Mesendoderm (in vitro differentiated cells): ENCODE measurements at regions not wholly inside any gene's neighbourhood (a gene's known extent, or its start where the extent isn't known, plus 50 kb on each side); places are given as distances from the start of the nearest gene placed in this dataset.
A peak's percentile ranks its signal among the peaks of the same experiment; 100 is the strongest.

Experiments
- DNase-seq: peaks from one replicate; pipeline ENCODE4 v3.0.0; 2013
- H2AK5ac ChIP-seq: 2 replicates; pipeline ENCODE4 v1.6.1; 2013; ENCODE audit warnings: low read length, inconsistent platforms
- H2BK120ac ChIP-seq: 2 replicates; pipeline ENCODE4 v1.6.1; 2013; ENCODE audit warnings: low read depth, mild to moderate bottlenecking, low read length, moderate library complexity, mixed read lengths
- H2BK15ac ChIP-seq: replicated peaks from 2 replicates; pipeline ENCODE4 v1.6.1; 2013; ENCODE audit warnings: low read depth, mild to moderate bottlenecking, moderate library complexity
- H2BK5ac ChIP-seq: 2 replicates; pipeline ENCODE4 v1.6.1; 2013; ENCODE audit warnings: low read length, inconsistent platforms
- H3K18ac ChIP-seq: 2 replicates; pipeline ENCODE4 v1.6.1; 2013; ENCODE audit warnings: mild to moderate bottlenecking, low read length, mixed read lengths
- H3K23ac ChIP-seq: one replicate; pipeline ENCODE4 v1.6.1; 2013; ENCODE audit warnings: low read length
- H3K27ac ChIP-seq: 2 replicates; pipeline ENCODE4 v1.5.1; 2013; ENCODE audit warnings: low read depth, mild to moderate bottlenecking, inconsistent platforms, low read length, moderate library complexity
- H3K27me3 ChIP-seq: 2 replicates; pipeline ENCODE4 v1.6.1; 2013; ENCODE audit warnings: low read length, control low read depth, mild to moderate bottlenecking, inconsistent platforms; ENCODE audit not compliant: insufficient read depth, poor library complexity
- H3K36me3 ChIP-seq: 2 replicates; pipeline ENCODE4 v1.6.1; 2013; ENCODE audit warnings: low read length, inconsistent platforms; ENCODE audit not compliant: control insufficient read depth, insufficient read depth
- H3K4ac ChIP-seq: one replicate; pipeline ENCODE4 v1.6.1; 2013; ENCODE audit warnings: low read depth, mild to moderate bottlenecking, low read length, moderate library complexity
- H3K4me1 ChIP-seq: 2 replicates; pipeline ENCODE4 v1.6.1; 2013; ENCODE audit warnings: low read depth, low read length, inconsistent platforms; ENCODE audit not compliant: control insufficient read depth
- H3K4me2 ChIP-seq: 2 replicates; pipeline ENCODE4 v1.6.1; 2013; ENCODE audit warnings: low read length
- H3K4me3 ChIP-seq: 2 replicates; pipeline ENCODE4 v1.5.1; 2013; ENCODE audit warnings: mild to moderate bottlenecking, low read length
- H3K56ac ChIP-seq: one replicate; pipeline ENCODE4 v1.6.1; 2013; ENCODE audit warnings: low read length
- H3K79me1 ChIP-seq: 2 replicates; pipeline ENCODE4 v1.6.1; 2013; ENCODE audit warnings: low read length, inconsistent platforms
- H3K79me2 ChIP-seq: 2 replicates; pipeline ENCODE4 v1.6.1; 2013; ENCODE audit warnings: mild to moderate bottlenecking, low read length; ENCODE audit not compliant: control insufficient read depth, insufficient read depth
- H3K9ac ChIP-seq: 2 replicates; pipeline ENCODE4 v1.6.1; 2013; ENCODE audit warnings: low read length, inconsistent platforms
- H4K5ac ChIP-seq: one replicate; pipeline ENCODE4 v1.6.1; 2013; ENCODE audit warnings: low read length
- H4K8ac ChIP-seq: one replicate; pipeline ENCODE4 v1.6.1; 2013; ENCODE audit warnings: low read depth, mild to moderate bottlenecking, control low read depth, low read length, moderate library complexity
- WGBS: extraction: QIAGEN DNeasy Blood & Tissue Kit; methylation state at CpG from one replicate; pipeline ENCODE4 v1.1.7; 2013; ENCODE audit warnings: low lambda C conversion rate, missing lambda C conversion rate; ENCODE audit not compliant: insufficient coverage; ENCODE audit errors: extremely low coverage; 5-methylcytosine and 5-hydroxymethylcytosine counted together

DNA sequence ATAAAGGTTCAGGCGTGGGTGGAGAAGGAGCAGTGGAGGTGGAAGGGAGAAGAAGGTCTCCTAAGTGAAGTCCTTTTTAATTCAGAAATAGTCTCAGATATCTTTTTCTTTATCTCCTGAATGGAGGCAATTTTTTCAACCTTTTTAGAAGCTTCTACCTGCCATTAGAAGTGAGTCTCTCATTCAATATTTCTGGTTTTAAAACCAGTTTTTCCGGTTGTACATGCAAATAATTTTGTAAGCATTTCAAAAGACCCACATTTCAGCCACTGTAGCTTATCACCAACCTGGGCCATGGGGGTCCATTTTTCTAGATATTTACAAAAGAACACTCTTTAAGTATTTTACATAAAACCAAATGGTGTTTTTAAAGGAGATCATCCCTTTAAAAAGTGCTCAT is 1280.2 kb downstream of the NCAM2 start:
- no CpG with 5 or more reads among the region's 2 CpGs for WGBS
- H4K5ac ChIP-seq, result no peak overlapping the region
- no peak overlapping the region for H3K18ac ChIP-seq
- no peak overlapping the region for H3K4me3 ChIP-seq
- no peak overlapping the region for H2AK5ac ChIP-seq
- DNase-seq, result no peak
- H2BK15ac ChIP-seq, result no peak overlapping the region
- no peaks in the 10 kb centered on the region for H3K79me1 ChIP-seq
- no peak overlapping the region for H2BK120ac ChIP-seq
- H3K27ac ChIP-seq, result no peak overlapping the region
- no peaks in the 10 kb centered on the region for H3K27me3 ChIP-seq
- H3K9ac ChIP-seq, result no peak overlapping the region
- no peak overlapping the region for H3K23ac ChIP-seq
- H3K4me1 ChIP-seq, result no peaks in the 10 kb centered on the region
- no peak overlapping the region for H4K8ac ChIP-seq
- no peak overlapping the region for H3K4me2 ChIP-seq
- peak overlapping the region; percentile 7 for H3K56ac ChIP-seq
- no peaks in the 10 kb centered on the region for H3K36me3 ChIP-seq
- H3K79me2 ChIP-seq, result no peaks in the 10 kb centered on the region
- no peak overlapping the region for H2BK5ac ChIP-seq
- H3K4ac ChIP-seq, result no peak overlapping the region

DNA sequence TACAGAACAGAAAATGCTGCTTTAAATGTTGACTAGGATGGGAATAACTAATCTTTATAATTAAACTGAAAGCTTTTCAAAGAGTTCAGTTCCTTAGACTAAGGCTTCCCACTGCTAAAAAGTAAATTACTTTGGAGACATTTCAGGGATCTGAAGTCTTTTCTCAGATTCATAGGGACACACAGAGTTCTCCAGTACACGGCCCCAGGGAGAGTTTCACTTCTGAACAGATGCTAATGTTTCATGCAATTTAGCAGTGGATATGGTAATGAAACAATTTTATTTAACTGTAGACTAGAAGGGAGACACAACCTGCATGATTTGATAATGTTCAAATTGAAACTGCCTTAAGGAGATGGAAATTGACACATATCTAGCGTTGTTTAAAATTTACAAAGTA is 1282.6 kb downstream of the NCAM2 start:
- Histone ChIP-seq H3K79me2 (no peaks in the 10 kb centered on the region), H3K27ac (no peak overlapping the region), H3K4ac (no peak overlapping the region), H3K56ac (no peak overlapping the region), H3K9ac (no peak overlapping the region), H4K8ac (no peak overlapping the region), H3K36me3 (no peaks in the 10 kb centered on the region), H3K27me3 (no peaks in the 10 kb centered on the region), H2BK5ac (no peak overlapping the region), H2BK15ac (no peak overlapping the region), H2AK5ac (no peak overlapping the region), H3K4me2 (no peak overlapping the region), H4K5ac (no peak overlapping the region), H3K18ac (no peak overlapping the region), H3K23ac (no peak overlapping the region), H3K4me3 (no peak overlapping the region), H2BK120ac (no peak overlapping the region), H3K79me1 (no peaks in the 10 kb centered on the region), H3K4me1 (no peaks in the 10 kb centered on the region)
- no peak for DNase-seq
- no CpG with 5 or more reads among the region's 2 CpGs for WGBS

- Histone ChIP-seq H3K27ac (no peak overlapping the region), H3K4me2 (no peak overlapping the region), H3K4me3 (no peak overlapping the region), H3K23ac (no peak overlapping the region), H2BK15ac (no peak overlapping the region), H4K5ac (no peak overlapping the region), H3K9ac (no peak overlapping the region), H3K27me3 (no peaks in the 10 kb centered on the region), H4K8ac (no peak overlapping the region), H2BK5ac (no peak overlapping the region), H3K79me2 (no peaks in the 10 kb centered on the region), H3K36me3 (no peaks in the 10 kb centered on the region), H3K79me1 (no peaks in the 10 kb centered on the region), H2BK120ac (no peak overlapping the region), H3K56ac (no peak overlapping the region), H2AK5ac (no peak overlapping the region), H3K18ac (no peak overlapping the region), H3K4ac (no peak overlapping the region), H3K4me1 (no peaks in the 10 kb centered on the region)
- no CpG with 5 or more reads among the region's 2 CpGs for WGBS
- no peak for DNase-seq
Measured at GRCh38 chr21:22288885-22289499, 1290.8 kb downstream of the NCAM2 start.

- no peaks in the 10 kb centered on the region for H3K79me2 ChIP-seq
- H3K9ac ChIP-seq, result no peak overlapping the region
- H3K18ac ChIP-seq, result no peak overlapping the region
- DNase-seq, result no peak
- H2BK5ac ChIP-seq, result no peak overlapping the region
- H3K27ac ChIP-seq, result no peak overlapping the region
- H2BK15ac ChIP-seq, result no peak overlapping the region
- no peak overlapping the region for H2AK5ac ChIP-seq
- 100% methylated on average over 1 of the region's 3 CpGs for WGBS
- no peaks in the 10 kb centered on the region for H3K36me3 ChIP-seq
- no peak overlapping the region for H3K23ac ChIP-seq
- H2BK120ac ChIP-seq, result no peak overlapping the region
- no peaks in the 10 kb centered on the region for H3K27me3 ChIP-seq
- no peak overlapping the region for H3K56ac ChIP-seq
- no peak overlapping the region for H4K8ac ChIP-seq
- no peaks in the 10 kb centered on the region for H3K4me1 ChIP-seq
- no peak overlapping the region for H4K5ac ChIP-seq
- no peak overlapping the region for H3K4ac ChIP-seq
- H3K4me3 ChIP-seq, result no peak overlapping the region
- no peaks in the 10 kb centered on the region for H3K79me1 ChIP-seq
- no peak overlapping the region for H3K4me2 ChIP-seq
Measured at GRCh38 chr21:22292144-22292543, 1293.9 kb downstream of the NCAM2 start.

DNA sequence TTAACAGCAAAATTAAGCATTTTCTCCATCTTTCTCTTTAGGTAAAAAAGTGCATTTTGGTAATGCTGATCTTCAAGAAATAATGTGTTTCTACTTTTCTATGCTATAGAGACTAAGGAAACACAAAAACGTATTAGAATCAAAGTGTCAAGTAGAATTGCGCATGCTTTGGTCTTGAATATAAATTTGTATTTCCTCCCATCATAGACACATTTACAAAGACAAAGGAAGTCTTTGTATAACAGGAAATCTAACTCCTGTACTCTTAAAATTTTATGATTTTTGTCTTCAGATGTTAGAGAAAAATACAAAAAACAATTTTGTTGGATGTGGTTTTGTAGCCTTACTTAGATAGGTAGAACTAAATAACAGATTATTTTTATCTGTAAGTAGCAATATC is 1299.4 kb downstream of the NCAM2 start:
- H3K4me3 ChIP-seq, result no peak overlapping the region

More for the DNA sequence above, 1299.4 kb downstream of the NCAM2 start:
- Histone ChIP-seq H2AK5ac (no peak overlapping the region), H3K4me1 (no peaks in the 10 kb centered on the region), H3K27me3 (no peaks in the 10 kb centered on the region), H4K5ac (no peak overlapping the region), H3K4ac (no peak overlapping the region), H3K27ac (no peak overlapping the region), H2BK15ac (no peak overlapping the region), H3K23ac (no peak overlapping the region), H4K8ac (no peak overlapping the region), H3K36me3 (no peaks in the 10 kb centered on the region), H2BK120ac (no peak overlapping the region), H3K18ac (no peak overlapping the region), H2BK5ac (no peak overlapping the region), H3K79me2 (no peaks in the 10 kb centered on the region), H3K79me1 (no peaks in the 10 kb centered on the region), H3K4me2 (no peak overlapping the region), H3K9ac (no peak overlapping the region), H3K56ac (no peak overlapping the region)
- no CpG with 5 or more reads among the region's 2 CpGs for WGBS
- DNase-seq, result no peak
